Panc1 (cell line): ENCODE measurements at regions not wholly inside any gene's neighbourhood (a gene's known extent, or its start where the extent isn't known, plus 50 kb on each side); places are given as distances from the start of the nearest gene placed in this dataset.

ENCODE experiments used
- CTCF ChIP-seq: fragments of 450-650 bp; IDR thresholded peaks from 2 replicates; pipeline ENCODE4 v1.5.1; 2017; ENCODE audit warnings: mild to moderate bottlenecking
- TCF7L2 ChIP-seq: IDR thresholded peaks from 2 replicates; pipeline ENCODE4 v1.6.1; 2011; ENCODE audit warnings: mild to moderate bottlenecking, low read depth, low read length, inconsistent platforms

DNA sequence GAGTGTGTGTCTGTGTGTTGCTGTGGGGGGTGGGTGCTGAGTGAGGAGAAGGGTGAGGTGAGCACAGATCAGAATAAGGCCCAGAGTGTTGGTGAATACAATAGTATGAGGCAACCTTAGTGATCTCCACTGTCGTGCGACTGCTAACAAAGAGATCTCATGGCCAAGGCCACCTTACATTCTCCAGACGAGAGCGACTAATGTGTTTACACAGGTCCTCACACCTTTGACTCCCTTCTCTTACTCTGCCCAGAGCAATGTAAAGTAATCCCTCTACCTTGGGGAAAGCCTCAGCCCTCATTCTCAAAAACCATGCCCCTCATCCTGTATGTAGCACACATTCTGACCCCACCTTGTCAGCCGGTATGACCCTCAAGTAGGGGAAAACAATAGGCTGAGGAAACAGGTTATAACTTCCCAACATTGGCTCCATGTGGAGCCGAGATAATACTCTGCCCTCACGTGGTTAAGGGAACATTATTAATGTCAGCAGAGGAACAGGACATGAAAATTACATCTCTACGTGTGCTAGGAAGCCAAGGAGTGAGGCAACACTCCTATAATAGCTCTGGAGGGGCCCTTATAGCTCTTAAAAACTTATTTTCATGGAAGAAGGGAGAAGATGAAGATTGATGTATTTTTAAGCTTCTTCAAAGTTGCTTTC, 323.0 kb upstream of the NT5C1B start:
- no peak for TF ChIP-seq CTCF
- no peak for TF ChIP-seq TCF7L2
